ENCODE measurements at regions not wholly inside any gene's neighbourhood (a gene's known extent, or its start where the extent isn't known, plus 50 kb on each side); places are given as distances from the start of the nearest gene placed in this dataset.

DNA sequence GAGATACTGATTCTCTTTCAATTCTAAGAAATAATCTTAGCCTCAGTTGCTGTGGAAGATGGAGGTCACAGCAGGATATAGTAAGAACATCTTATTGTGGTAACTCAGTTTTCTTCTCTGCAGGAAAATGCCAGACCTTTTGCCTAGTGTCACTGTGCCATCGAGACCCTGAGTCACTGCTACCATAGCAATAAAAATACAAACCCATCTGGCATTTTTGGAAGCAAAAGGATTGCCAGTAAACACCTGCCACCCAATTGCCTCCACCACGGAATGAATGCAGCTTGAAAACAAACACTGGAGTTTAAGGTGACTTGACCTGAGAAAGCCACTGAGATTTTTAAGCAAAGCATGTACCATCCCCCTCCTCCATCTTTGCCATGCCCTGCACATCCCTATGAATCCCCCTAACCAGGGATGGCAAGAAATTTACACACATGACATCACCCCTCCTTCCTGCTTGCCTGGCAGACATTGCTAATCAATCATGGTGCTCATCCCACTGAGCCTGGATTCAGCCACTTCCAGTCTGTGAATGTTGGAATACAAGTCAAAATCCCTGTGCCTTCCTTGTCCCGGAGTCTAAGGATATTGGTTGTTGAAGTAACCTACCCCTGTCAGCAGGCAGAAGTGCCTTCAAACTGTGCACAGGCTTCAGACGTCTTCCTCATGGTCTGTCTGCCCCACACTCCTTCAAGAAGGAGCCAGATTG is 59.6 kb upstream of the MAMLD1 start:
- no peaks in the 10 kb centered on the region for H4K20me1 ChIP-seq (replicated peaks; ENCODE audit: control insufficient read depth, insufficient read depth, low read length)
- ATAC-seq (no peak), DNase-seq (ENCODE audit: extremely low read depth in 1 of 4, low spot score in 3 of 4) (no peak), FAIRE-seq (no peak)
- H3K9ac ChIP-seq (ENCODE audit: insufficient read depth in 1 of 2, low read depth in 2 of 2, low read length in 2 of 2): no peak overlapping the region
- H2AFZ ChIP-seq (ENCODE audit: low read depth, low read length): no peak overlapping the region
- H3K27ac ChIP-seq (ENCODE audit: extremely low read depth, low read depth, low read length): no peak overlapping the region
- no peaks in the 10 kb centered on the region for H3K27me3 ChIP-seq (ENCODE audit: control insufficient read depth in 2 of 2, insufficient read depth in 2 of 2, low read length in 2 of 2)
- H3K36me3 ChIP-seq (ENCODE audit: control insufficient read depth, insufficient read depth, low read length): no peaks in the 10 kb centered on the region
- WGBS (ENCODE audit: insufficient coverage, low coverage, missing lambda C conversion rate): 0% methylated on average over 3 of the region's 4 CpGs
- no peaks in the 10 kb centered on the region for H3K4me1 ChIP-seq (replicated peaks in 1 of 2; ENCODE audit: control insufficient read depth in 2 of 2, insufficient read depth in 2 of 2, low read length in 2 of 2)
- no peak for TF ChIP-seq THAP12 (CRISPR knock-in tag; IDR thresholded peaks at IDR 0.05)
- no peak for TF ChIP-seq FOXJ2 (tag; IDR thresholded peaks at IDR 0.05)
- TF ChIP-seq KLF13 (tag; IDR thresholded peaks at IDR 0.05; ENCODE audit: borderline replicate concordance, low read depth): no peak
- TF ChIP-seq RAD21 (CRISPR knock-in tag; conservative IDR thresholded peaks at IDR 0.05 in 1 of 2, IDR thresholded peaks at IDR 0.05 in 1 of 2): no peak
- TF ChIP-seq RBM39 (optimal IDR thresholded peaks at IDR 0.05; ENCODE audit: low read depth, low read length): no peak
- TF ChIP-seq MAFK (IDR thresholded peaks at IDR 0.05; ENCODE audit: low read length): no peak
- TF ChIP-seq POLR2G (IDR thresholded peaks at IDR 0.05; ENCODE audit: low read depth, low read length): no peak
- no peak for TF ChIP-seq FOXA3 (CRISPR knock-in tag; conservative IDR thresholded peaks at IDR 0.05 in 1 of 2, IDR thresholded peaks at IDR 0.05 in 1 of 2)
- no peak for TF ChIP-seq NR2F6 (CRISPR knock-in tag; IDR thresholded peaks at IDR 0.05)
- no peak for TF ChIP-seq TCF3 (CRISPR knock-in tag; IDR thresholded peaks at IDR 0.05)
- no peak for TF ChIP-seq MYNN (IDR thresholded peaks at IDR 0.05)
- TF ChIP-seq MYNN (CRISPR knock-in tag; IDR thresholded peaks at IDR 0.05): no peak
- TF ChIP-seq MYBL2 (IDR thresholded peaks at IDR 0.05; ENCODE audit: low read depth): no peak
- TF ChIP-seq MYBL2 (CRISPR knock-in tag; IDR thresholded peaks at IDR 0.05; ENCODE audit: borderline replicate concordance): no peak
- no peaks in the 10 kb centered on the region for H3K9me1 ChIP-seq (ENCODE audit: control insufficient read depth, insufficient read depth, low read length)
- intact Hi-C loops (cut with micrococcal nuclease) (no loop called here), in situ Hi-C loops (cut with MboI) (no loop called here)
- no TSS peak for BruUV-seq (replicated peaks)
- H3K4me2 ChIP-seq (ENCODE audit: insufficient read depth, low read length): no peak overlapping the region
- H3K4me3 ChIP-seq: no peak overlapping the region
- ChIA-PET POLR2A (no interaction called here), CTCF (ENCODE audit: low intra/inter-chr PET ratio) (no interaction called here)
- no peaks in the 10 kb centered on the region for H3K9me3 ChIP-seq (replicated peaks; ENCODE audit: control insufficient read depth, insufficient read depth, low read depth, low read length)
- no peaks in the 10 kb centered on the region for H3K79me2 ChIP-seq (ENCODE audit: control insufficient read depth, insufficient read depth, low read length)

All from K562 (cell line).